Activated T-cell treated with anti-CD3 and anti-CD28 coated beads, Interleukin-2, amount 50 U/mL, for 4 hours (primary cell): ENCODE measurements at regions not wholly inside any gene's neighbourhood (a gene's known extent, or its start where the extent isn't known, plus 50 kb on each side); places are given as distances from the start of the nearest gene placed in this dataset.

Experiments used
- ATAC-seq, 2 donors: fragments of 200-7000 bp; cut with Tn5 transposase; one replicate each; pipeline ENCODE4 v1.10.0; 2021
- DNase-seq: peaks from one replicate; pipeline ENCODE4 v3.0.0-alpha.2; 2020
- H3K27me3 Mint-ChIP-seq: one replicate; pipeline ENCODE4 v1.8.0; 2021; ENCODE audit warnings: low read depth, mixed read lengths
- H3K36me3 Mint-ChIP-seq: one replicate; pipeline ENCODE4 v1.8.0; 2022; ENCODE audit warnings: mixed read lengths; ENCODE audit not compliant: insufficient read depth
- H3K4me1 Mint-ChIP-seq: one replicate; pipeline ENCODE4 v1.8.0; 2021; ENCODE audit warnings: low read depth, mixed read lengths
- H3K4me3 Mint-ChIP-seq: one replicate; pipeline ENCODE4 v1.8.0; 2021; ENCODE audit warnings: mild to moderate bottlenecking, moderate library complexity, mixed read lengths
- H3K9me3 Mint-ChIP-seq: one replicate; pipeline ENCODE4 v1.8.0; 2021; ENCODE audit warnings: mixed read lengths

- Mint-ChIP-seq H3K27me3 (peaks cover 10% of the 10 kb centered on the region), H3K4me1 (no peaks in the 10 kb centered on the region), H3K36me3 (no peaks in the 10 kb centered on the region), H3K9me3 (peaks cover 4% of the 10 kb centered on the region), H3K4me3 (no peak overlapping the region)
- DNase-seq (no peak), ATAC-seq (no peak)
Observed at GRCh38 chr16:86868070-86868469, 289.7 kb downstream of the FOXL1 start.

- H3K4me3 Mint-ChIP-seq, result no peak overlapping the region
Observed at GRCh38 chr16:86868786-86869185, 290.4 kb downstream of the FOXL1 start.

GRCh38 chr16:86869288-86870022, 291.1 kb downstream of the FOXL1 start:
- Mint-ChIP-seq H3K4me1 (no peaks in the 10 kb centered on the region), H3K27me3 (peaks cover 10% of the 10 kb centered on the region), H3K9me3 (peaks cover 4% of the 10 kb centered on the region), H3K4me3 (no peak overlapping the region), H3K36me3 (no peaks in the 10 kb centered on the region)
- DNase-seq (no peak), ATAC-seq (no peak)

More at GRCh38 chr16:86868786-86869185, 290.4 kb downstream of the FOXL1 start:
- no peak for DNase-seq
- no peak for ATAC-seq
- peaks cover 10% of the 10 kb centered on the region for H3K27me3 Mint-ChIP-seq
- no peaks in the 10 kb centered on the region for H3K36me3 Mint-ChIP-seq
- H3K9me3 Mint-ChIP-seq, result peaks cover 4% of the 10 kb centered on the region
- H3K4me1 Mint-ChIP-seq, result no peaks in the 10 kb centered on the region

- ATAC-seq (no peak), DNase-seq (no peak)
- H3K27me3 Mint-ChIP-seq, result peaks cover 10% of the 10 kb centered on the region
- H3K4me1 Mint-ChIP-seq, result no peaks in the 10 kb centered on the region
- H3K4me3 Mint-ChIP-seq, result no peak overlapping the region
- no peaks in the 10 kb centered on the region for H3K36me3 Mint-ChIP-seq
- H3K9me3 Mint-ChIP-seq, result no peaks in the 10 kb centered on the region
Observed at GRCh38 chr16:86870380-86870779, 292.0 kb downstream of the FOXL1 start.

- Mint-ChIP-seq H3K4me3 (no peak overlapping the region), H3K36me3 (no peaks in the 10 kb centered on the region), H3K27me3 (peaks cover 14% of the 10 kb centered on the region), H3K4me1 (no peaks in the 10 kb centered on the region), H3K9me3 (no peaks in the 10 kb centered on the region)
- no peak for ATAC-seq
- DNase-seq, result no peak
Observed at GRCh38 chr16:86872131-86872530, 293.8 kb downstream of the FOXL1 start.

GRCh38 chr16:86872833-86873232, 294.5 kb downstream of the FOXL1 start:
- peaks cover 19% of the 10 kb centered on the region for H3K27me3 Mint-ChIP-seq
- no peaks in the 10 kb centered on the region for H3K4me1 Mint-ChIP-seq
- H3K4me3 Mint-ChIP-seq, result no peak overlapping the region

GRCh38 chr16:86874141-86874540, 295.8 kb downstream of the FOXL1 start:
- Mint-ChIP-seq H3K9me3 (no peaks in the 10 kb centered on the region), H3K36me3 (no peaks in the 10 kb centered on the region), H3K4me3 (no peak overlapping the region), H3K4me1 (no peaks in the 10 kb centered on the region), H3K27me3 (peaks cover 32% of the 10 kb centered on the region)
- no peak for DNase-seq
- ATAC-seq, result peak in 1 of 2 donors; percentile 65

More at GRCh38 chr16:86872833-86873232, 294.5 kb downstream of the FOXL1 start:
- H3K9me3 Mint-ChIP-seq, result no peaks in the 10 kb centered on the region
- H3K36me3 Mint-ChIP-seq, result no peaks in the 10 kb centered on the region
- ATAC-seq, result no peak
- no peak for DNase-seq

- no peaks in the 10 kb centered on the region for H3K9me3 Mint-ChIP-seq
- DNase-seq, result no peak
- H3K27me3 Mint-ChIP-seq, result peaks cover 53% of the 10 kb centered on the region
- ATAC-seq, result no peak
- no peaks in the 10 kb centered on the region for H3K36me3 Mint-ChIP-seq
- no peaks in the 10 kb centered on the region for H3K4me1 Mint-ChIP-seq
- H3K4me3 Mint-ChIP-seq, result no peak overlapping the region
Observed at GRCh38 chr16:86876499-86876898, 298.1 kb downstream of the FOXL1 start.

- Mint-ChIP-seq H3K9me3 (no peaks in the 10 kb centered on the region), H3K27me3 (peaks cover 55% of the 10 kb centered on the region), H3K4me1 (no peaks in the 10 kb centered on the region), H3K4me3 (no peak overlapping the region), H3K36me3 (no peaks in the 10 kb centered on the region)
- no peak for DNase-seq
- no peak for ATAC-seq
Observed at GRCh38 chr16:86877108-86877507, 298.8 kb downstream of the FOXL1 start.

GRCh38 chr16:86877835-86878234, 299.5 kb downstream of the FOXL1 start:
- Mint-ChIP-seq H3K36me3 (no peaks in the 10 kb centered on the region), H3K4me1 (no peaks in the 10 kb centered on the region), H3K4me3 (no peak overlapping the region), H3K27me3 (peaks cover 55% of the 10 kb centered on the region), H3K9me3 (no peaks in the 10 kb centered on the region)
- DNase-seq (no peak), ATAC-seq (no peak)

- ATAC-seq, result no peak
- no peak for DNase-seq
- Mint-ChIP-seq H3K36me3 (no peaks in the 10 kb centered on the region), H3K4me1 (no peaks in the 10 kb centered on the region), H3K27me3 (peaks cover 57% of the 10 kb centered on the region), H3K4me3 (no peak overlapping the region), H3K9me3 (no peaks in the 10 kb centered on the region)
Observed at GRCh38 chr16:86878236-86879080, 300.1 kb downstream of the FOXL1 start.

- no peak overlapping the region for H3K4me3 Mint-ChIP-seq
- H3K27me3 Mint-ChIP-seq, result peaks cover 59% of the 10 kb centered on the region
Observed at GRCh38 chr16:86879268-86879667, 300.9 kb downstream of the FOXL1 start.

GRCh38 chr16:86880316-86881117, 302.2 kb downstream of the FOXL1 start:
- no peaks in the 10 kb centered on the region for H3K36me3 Mint-ChIP-seq
- ATAC-seq (no peak), DNase-seq (no peak)
- peaks cover 59% of the 10 kb centered on the region for H3K27me3 Mint-ChIP-seq
- H3K4me1 Mint-ChIP-seq, result no peaks in the 10 kb centered on the region
- H3K9me3 Mint-ChIP-seq, result no peaks in the 10 kb centered on the region
- no peak overlapping the region for H3K4me3 Mint-ChIP-seq

More at GRCh38 chr16:86879268-86879667, 300.9 kb downstream of the FOXL1 start:
- ATAC-seq, result no peak
- Mint-ChIP-seq H3K36me3 (no peaks in the 10 kb centered on the region), H3K4me1 (no peaks in the 10 kb centered on the region), H3K9me3 (no peaks in the 10 kb centered on the region)
- DNase-seq, result no peak

- no peak for DNase-seq
- no peak for ATAC-seq
- Mint-ChIP-seq H3K4me1 (no peaks in the 10 kb centered on the region), H3K9me3 (no peaks in the 10 kb centered on the region), H3K4me3 (no peak overlapping the region), H3K36me3 (no peaks in the 10 kb centered on the region), H3K27me3 (peaks cover 59% of the 10 kb centered on the region)
Observed at GRCh38 chr16:86881118-86881510, 302.8 kb downstream of the FOXL1 start.
